Adrenal gland (tissue), 5 donors: ENCODE measurements at regions not wholly inside any gene's neighbourhood (a gene's known extent, or its start where the extent isn't known, plus 50 kb on each side); places are given as distances from the start of the nearest gene placed in this dataset.

Source experiments
- CTCF ChIP-seq, 6 experiments: fragments of 450-650 bp in 4 of 6; fragments of 200-600 bp in 2 of 6; sonication (generic) in 1 of 6; IDR thresholded peaks; 1 replicate in 5 of 6; 2 replicates in 1 of 6; pipeline versions ENCODE4 v1.5.1 to v1.8.0; 2016 to 2021; ENCODE audit warnings: antibody characterized with exemption in 6 of 6, mild to moderate bottlenecking in 2 of 6, moderate library complexity in 1 of 6
- POLR2A ChIP-seq, 2 donors: fragments of 450-650 bp; IDR thresholded peaks; one replicate each; pipeline ENCODE4 v1.6.1; 2017; ENCODE audit warnings: antibody characterized with exemption in 2 of 2, mild to moderate bottlenecking in 2 of 2, moderate library complexity in 1 of 2
- donor health status: DM: no; HTN: no; CAD: no.

DNA sequence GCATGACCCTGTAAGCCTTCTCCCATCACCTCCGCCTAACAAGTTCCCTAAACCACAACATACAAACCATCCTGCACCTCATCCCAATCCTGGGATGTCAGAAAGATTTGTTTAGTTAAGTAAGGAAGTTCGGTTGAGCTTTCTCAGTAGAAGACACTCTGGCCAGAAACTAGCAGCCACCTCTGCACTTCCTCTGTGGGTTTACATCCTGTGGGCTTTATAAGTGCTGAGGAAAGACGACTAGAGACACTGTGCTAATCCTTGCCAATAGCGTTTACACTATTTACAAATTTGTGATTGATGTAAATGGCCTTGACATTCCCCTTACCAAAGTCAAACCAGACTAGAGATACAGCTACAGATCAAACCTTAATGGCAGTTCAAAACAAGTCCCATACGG is 246.0 kb downstream of the KDM5D start:
- no peak for TF ChIP-seq CTCF (IDR thresholded peaks at IDR 0.05)
- no peak for TF ChIP-seq POLR2A (IDR thresholded peaks at IDR 0.05)
